ENCODE measurements at regions not wholly inside any gene's neighbourhood (a gene's known extent, or its start where the extent isn't known, plus 50 kb on each side); places are given as distances from the start of the nearest gene placed in this dataset.
A peak's percentile ranks its signal among the peaks of the same experiment; 100 is the strongest.

GRCh38 chr6:139472351-139473015 lies 98.0 kb upstream of the CITED2 start:
- DNase-seq, result no peak
- Mint-ChIP-seq H3K27me3 (ENCODE audit: insufficient read depth) (no peaks in the 10 kb centered on the region), H3K36me3 (ENCODE audit: low read depth) (no peaks in the 10 kb centered on the region), H3K27ac (no peak overlapping the region), H3K9me3 (no peaks in the 10 kb centered on the region), H3K4me3 (no peak overlapping the region), H3K4me1 (peaks cover 53% of the 10 kb centered on the region)
- 94 to 100% methylated on average over 12 of the region's 12 CpGs for WGBS, 2 experiments (ENCODE audit: insufficient coverage in 1 of 2, insufficient read length in 1 of 2)
- H3K36me3 ChIP-seq (ENCODE audit: control insufficient read depth, insufficient read depth, low read length), result no peaks in the 10 kb centered on the region
- H3K4me3 ChIP-seq (ENCODE audit: low read length), result no peak overlapping the region
- H3K9me3 ChIP-seq (ENCODE audit: control insufficient read depth, low read length), result no peaks in the 10 kb centered on the region
- TF ChIP-seq CTCF (conservative IDR thresholded peaks at IDR 0.05), result no peak
- peaks cover 15% of the 10 kb centered on the region for H3K4me1 ChIP-seq (ENCODE audit: control insufficient read depth, insufficient read depth, low read length)
- peak overlapping the region; percentile 65 for H3K27ac ChIP-seq (ENCODE audit: low read depth, low read length)
- H3K27me3 ChIP-seq (ENCODE audit: control insufficient read depth, insufficient read depth, low read length, poor library complexity, severe bottlenecking), result no peaks in the 10 kb centered on the region
- H3K9ac ChIP-seq (ENCODE audit: extremely low read depth, low read length, poor library complexity, severe bottlenecking), result no peak overlapping the region

GRCh38 chr6:139470997-139471396 lies 96.5 kb upstream of the CITED2 start:
- no peaks in the 10 kb centered on the region for H3K36me3 ChIP-seq (ENCODE audit: control insufficient read depth, insufficient read depth, low read length)
- no peaks in the 10 kb centered on the region for H3K9me3 Mint-ChIP-seq
- peaks cover 15% of the 10 kb centered on the region for H3K4me1 ChIP-seq (ENCODE audit: control insufficient read depth, insufficient read depth, low read length)
- H3K36me3 Mint-ChIP-seq (ENCODE audit: low read depth), result no peaks in the 10 kb centered on the region
- no peak overlapping the region for H3K4me3 ChIP-seq (ENCODE audit: low read length)
- no peak for DNase-seq
- no peak overlapping the region for H3K27ac Mint-ChIP-seq
- H3K27me3 ChIP-seq (ENCODE audit: control insufficient read depth, insufficient read depth, low read length, poor library complexity, severe bottlenecking), result no peaks in the 10 kb centered on the region
- peaks cover 40% of the 10 kb centered on the region for H3K4me1 Mint-ChIP-seq
- H3K9me3 ChIP-seq (ENCODE audit: control insufficient read depth, low read length), result no peaks in the 10 kb centered on the region
- H3K27me3 Mint-ChIP-seq (ENCODE audit: insufficient read depth), result no peaks in the 10 kb centered on the region
- no peak overlapping the region for H3K4me3 Mint-ChIP-seq
- 90 to 91% methylated on average over 6 to 7 of the region's 8 CpGs for WGBS, 2 experiments (ENCODE audit: insufficient coverage in 1 of 2, insufficient read length in 1 of 2)
- no peak overlapping the region for H3K27ac ChIP-seq (ENCODE audit: low read depth, low read length)
- no peak for TF ChIP-seq CTCF (conservative IDR thresholded peaks at IDR 0.05)
- H3K9ac ChIP-seq (ENCODE audit: extremely low read depth, low read length, poor library complexity, severe bottlenecking), result no peak overlapping the region

GRCh38 chr6:139468178-139468819 lies 93.9 kb upstream of the CITED2 start:
- no peak for DNase-seq
- Histone ChIP-seq H3K4me3 (ENCODE audit: low read length) (no peak overlapping the region), H3K9ac (ENCODE audit: extremely low read depth, low read length, poor library complexity, severe bottlenecking) (no peak overlapping the region), H3K4me1 (ENCODE audit: control insufficient read depth, insufficient read depth, low read length) (peaks cover 4% of the 10 kb centered on the region), H3K9me3 (ENCODE audit: control insufficient read depth, low read length) (no peaks in the 10 kb centered on the region), H3K36me3 (ENCODE audit: control insufficient read depth, insufficient read depth, low read length) (no peaks in the 10 kb centered on the region), H3K27me3 (ENCODE audit: control insufficient read depth, insufficient read depth, low read length, poor library complexity, severe bottlenecking) (no peaks in the 10 kb centered on the region), H3K27ac (ENCODE audit: low read depth, low read length) (no peak overlapping the region)
- no peak for TF ChIP-seq CTCF (conservative IDR thresholded peaks at IDR 0.05)
- peaks cover 2% of the 10 kb centered on the region for H3K27me3 Mint-ChIP-seq (ENCODE audit: insufficient read depth)
- peaks cover 16% of the 10 kb centered on the region for H3K4me1 Mint-ChIP-seq
- H3K27ac Mint-ChIP-seq, result peak overlapping the region; percentile 23
- H3K4me3 Mint-ChIP-seq, result no peak overlapping the region
- WGBS, 2 experiments (ENCODE audit: insufficient coverage in 1 of 2, insufficient read length in 1 of 2), result 85 to 100% methylated on average over 1 to 4 of the region's 4 CpGs
- H3K36me3 Mint-ChIP-seq (ENCODE audit: low read depth), result no peaks in the 10 kb centered on the region
- no peaks in the 10 kb centered on the region for H3K9me3 Mint-ChIP-seq

Data from endodermal cell (in vitro differentiated cells).